Uterus (tissue), 3 donors: ENCODE measurements at regions not wholly inside any gene's neighbourhood (a gene's known extent, or its start where the extent isn't known, plus 50 kb on each side); places are given as distances from the start of the nearest gene placed in this dataset.

Experiments
- DNase-seq, 2 donors: peaks; one replicate each; pipeline ENCODE4 v3.0.0-alpha.2; 2019 to 2020
- H3K27ac ChIP-seq, 2 donors: fragments of 200-600 bp; sonication (generic); 1 replicate in 1 of 2; 2 replicates in 1 of 2; pipeline ENCODE4 v1.5.1; 2016 to 2018
- H3K27me3 ChIP-seq, 2 donors: fragments of 200-600 bp; sonication (generic); one replicate each; pipeline ENCODE4 v1.5.1; 2018 to 2019; ENCODE audit warnings: control low read depth in 1 of 2
- H3K36me3 ChIP-seq, 2 donors: fragments of 200-600 bp; sonication (generic); one replicate each; pipeline ENCODE4 v1.5.1; 2019; ENCODE audit warnings: control low read depth in 1 of 2
- H3K4me1 ChIP-seq, 2 donors: fragments of 200-600 bp; sonication (generic); one replicate each; pipeline ENCODE4 v1.5.1; 2018 to 2019; ENCODE audit warnings: control low read depth in 1 of 2
- H3K4me3 ChIP-seq, 2 donors: fragments of 200-600 bp; sonication (generic); 1 replicate in 1 of 2; 2 replicates in 1 of 2; pipeline ENCODE4 v1.5.1; 2018 to 2019; ENCODE audit warnings: mild to moderate bottlenecking in 1 of 2
- H3K9me3 ChIP-seq, 2 donors: fragments of 200-600 bp; sonication (generic); one replicate each; pipeline ENCODE4 v1.5.1; 2019; ENCODE audit warnings: control low read depth in 1 of 2
- POLR2A ChIP-seq, 2 donors: fragments of 450-650 bp; IDR thresholded peaks; one replicate each; pipeline ENCODE4 v1.6.1; 2016; ENCODE audit warnings: antibody characterized with exemption in 2 of 2, mild to moderate bottlenecking in 1 of 2, moderate library complexity in 1 of 2
- intact Hi-C: fragments of 100-400 bp; cut with DNase I; formaldehyde crosslinking; loops from one replicate; pipeline ENCODE4 v1.15.1; 2023; ENCODE audit warnings: low total_unique reads
- TF ChIP-seq, protein P1 (sequence below), 4 experiments: fragments of 200-600 bp in 2 of 4; fragments of 450-650 bp in 2 of 4; sonication (generic) in 2 of 4; IDR thresholded peaks; one replicate each; pipeline ENCODE4 v1.5.1; 2016 to 2019; ENCODE audit warnings: antibody characterized with exemption in 4 of 4, mild to moderate bottlenecking in 2 of 4, moderate library complexity in 1 of 4
- donor health status: DM: yes; HTN: yes; CAD: no.

DNA sequence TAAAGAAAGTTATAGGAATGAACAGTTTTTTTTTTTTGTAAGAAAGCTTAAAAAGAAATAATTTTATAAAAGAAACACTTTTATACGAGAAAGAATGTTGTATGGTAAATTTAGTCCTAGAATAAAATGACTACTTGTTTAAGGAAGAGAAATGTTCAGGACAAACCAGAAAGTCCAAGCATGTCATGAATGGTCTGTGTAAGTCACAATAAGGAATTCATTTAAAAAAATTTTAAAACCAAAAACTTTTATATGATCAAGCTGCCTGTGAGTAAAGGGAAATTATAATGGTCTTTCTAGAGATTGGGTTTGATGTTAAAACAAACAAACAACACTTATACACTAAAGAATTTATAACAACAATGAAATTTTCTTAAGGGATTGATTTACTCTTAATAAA, 858.9 kb upstream of the PCDH7 start:
- no peaks in the 10 kb centered on the region for H3K4me1 ChIP-seq
- H3K36me3 ChIP-seq: no peaks in the 10 kb centered on the region
- H3K27ac ChIP-seq: no peak overlapping the region
- DNase-seq: no peak
- no peaks in the 10 kb centered on the region for H3K9me3 ChIP-seq
- TF ChIP-seq POLR2A (IDR thresholded peaks at IDR 0.05): no peak
- TF ChIP-seq, protein P1, sequence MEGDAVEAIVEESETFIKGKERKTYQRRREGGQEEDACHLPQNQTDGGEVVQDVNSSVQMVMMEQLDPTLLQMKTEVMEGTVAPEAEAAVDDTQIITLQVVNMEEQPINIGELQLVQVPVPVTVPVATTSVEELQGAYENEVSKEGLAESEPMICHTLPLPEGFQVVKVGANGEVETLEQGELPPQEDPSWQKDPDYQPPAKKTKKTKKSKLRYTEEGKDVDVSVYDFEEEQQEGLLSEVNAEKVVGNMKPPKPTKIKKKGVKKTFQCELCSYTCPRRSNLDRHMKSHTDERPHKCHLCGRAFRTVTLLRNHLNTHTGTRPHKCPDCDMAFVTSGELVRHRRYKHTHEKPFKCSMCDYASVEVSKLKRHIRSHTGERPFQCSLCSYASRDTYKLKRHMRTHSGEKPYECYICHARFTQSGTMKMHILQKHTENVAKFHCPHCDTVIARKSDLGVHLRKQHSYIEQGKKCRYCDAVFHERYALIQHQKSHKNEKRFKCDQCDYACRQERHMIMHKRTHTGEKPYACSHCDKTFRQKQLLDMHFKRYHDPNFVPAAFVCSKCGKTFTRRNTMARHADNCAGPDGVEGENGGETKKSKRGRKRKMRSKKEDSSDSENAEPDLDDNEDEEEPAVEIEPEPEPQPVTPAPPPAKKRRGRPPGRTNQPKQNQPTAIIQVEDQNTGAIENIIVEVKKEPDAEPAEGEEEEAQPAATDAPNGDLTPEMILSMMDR (IDR thresholded peaks at IDR 0.05): no peak
- H3K4me3 ChIP-seq: no peak overlapping the region
- no peaks in the 10 kb centered on the region for H3K27me3 ChIP-seq
- intact Hi-C loops: no loop called here

DNA sequence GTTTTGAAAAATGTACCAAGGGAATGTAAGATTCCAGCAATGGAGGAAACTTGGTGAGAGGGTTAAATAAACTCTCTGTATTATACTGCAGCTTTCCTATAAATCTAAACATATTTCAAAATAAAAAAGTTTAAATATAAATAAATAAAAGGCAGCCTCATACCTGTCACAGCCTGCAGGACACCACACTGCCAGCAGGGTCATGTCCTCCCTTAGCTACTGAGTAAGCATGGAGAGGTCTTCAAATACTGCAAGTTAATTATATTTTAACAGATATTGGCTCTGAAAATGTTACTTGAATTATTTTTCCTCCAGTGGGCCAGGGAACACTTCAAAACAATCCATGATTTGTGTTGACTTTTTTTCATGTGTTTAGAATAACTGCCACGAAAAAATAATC, 852.8 kb upstream of the PCDH7 start:
- H3K27me3 ChIP-seq: no peaks in the 10 kb centered on the region
- no peak for TF ChIP-seq POLR2A (IDR thresholded peaks at IDR 0.05)
- TF ChIP-seq, protein P1 (IDR thresholded peaks at IDR 0.05): no peak

DNA sequence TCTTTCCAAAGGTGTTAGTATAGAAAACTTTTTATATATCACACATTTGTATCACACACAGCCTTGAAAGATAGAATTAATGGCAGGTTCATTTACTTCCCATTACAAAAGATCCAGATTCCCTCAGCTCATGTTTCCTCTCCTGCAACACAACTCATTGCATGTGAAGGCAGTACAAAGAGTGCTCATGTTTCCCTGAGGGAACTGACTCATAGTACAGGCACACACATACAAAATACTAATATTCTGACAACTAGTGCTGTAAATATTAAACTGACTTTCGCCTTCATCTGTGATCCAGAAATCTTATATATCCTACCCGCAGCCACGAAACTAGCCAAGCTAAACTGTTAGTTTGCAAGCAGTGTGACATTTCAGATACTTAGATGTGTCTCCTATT, 819.8 kb upstream of the PCDH7 start:
- DNase-seq: no peak
- intact Hi-C loops: no loop called here
- no peaks in the 10 kb centered on the region for H3K4me1 ChIP-seq

More for the DNA sequence above, 852.8 kb upstream of the PCDH7 start:
- DNase-seq: no peak
- Histone ChIP-seq H3K27ac (no peak overlapping the region), H3K36me3 (no peaks in the 10 kb centered on the region), H3K9me3 (no peaks in the 10 kb centered on the region), H3K4me1 (no peaks in the 10 kb centered on the region), H3K4me3 (no peak overlapping the region)
- intact Hi-C loops: no loop called here

DNA sequence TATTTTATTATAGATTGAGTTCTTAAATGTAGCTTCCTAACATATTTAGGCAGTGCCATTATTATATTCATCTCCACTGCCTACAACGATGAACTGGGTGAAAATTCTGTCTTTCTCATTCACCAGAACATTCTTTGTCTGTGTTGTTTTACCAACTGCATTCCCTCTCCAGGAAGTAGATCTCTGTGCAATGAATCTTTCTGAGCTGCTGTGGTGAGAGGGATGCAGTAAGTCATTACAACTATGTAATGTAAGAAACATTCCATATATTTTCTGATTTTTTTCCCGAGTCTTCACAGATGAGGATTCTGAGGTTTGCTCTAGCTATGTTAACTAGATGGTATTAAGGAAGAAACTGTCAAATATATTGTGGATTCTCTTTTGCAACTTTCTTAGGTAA, 811.9 kb upstream of the PCDH7 start:
- H3K9me3 ChIP-seq: no peaks in the 10 kb centered on the region
- H3K36me3 ChIP-seq: no peaks in the 10 kb centered on the region
- H3K4me3 ChIP-seq: no peak overlapping the region
- H3K27me3 ChIP-seq: no peaks in the 10 kb centered on the region
- TF ChIP-seq, protein P1 (IDR thresholded peaks at IDR 0.05): no peak
- no peak for TF ChIP-seq POLR2A (IDR thresholded peaks at IDR 0.05)
- no peak overlapping the region for H3K27ac ChIP-seq
- intact Hi-C loops: no loop called here
- H3K4me1 ChIP-seq: no peaks in the 10 kb centered on the region
- DNase-seq: no peak

More for the DNA sequence above, 819.8 kb upstream of the PCDH7 start:
- Histone ChIP-seq H3K4me3 (no peak overlapping the region), H3K27ac (no peak overlapping the region), H3K9me3 (no peaks in the 10 kb centered on the region), H3K36me3 (no peaks in the 10 kb centered on the region), H3K27me3 (no peaks in the 10 kb centered on the region)
- TF ChIP-seq, protein P1 (IDR thresholded peaks at IDR 0.05): no peak
- TF ChIP-seq POLR2A (IDR thresholded peaks at IDR 0.05): no peak

DNA sequence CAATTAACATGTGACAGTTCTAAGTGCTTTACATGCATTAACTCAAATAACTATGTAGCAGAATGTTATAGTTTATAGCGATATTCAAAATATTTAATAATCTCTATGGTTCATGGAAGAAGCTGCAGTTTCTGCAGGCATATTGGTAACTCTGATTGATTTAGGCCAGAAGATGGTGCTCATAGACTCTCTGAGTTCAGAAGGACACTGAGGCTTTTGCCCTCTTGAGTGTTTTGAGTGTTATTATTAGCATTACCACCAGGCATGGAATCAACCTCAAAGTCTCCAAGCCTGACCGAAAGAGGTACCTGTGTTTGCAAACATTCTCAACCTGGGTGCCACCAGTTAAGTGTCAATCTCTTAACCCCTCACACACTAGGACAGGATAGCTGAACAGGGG, 792.3 kb upstream of the PCDH7 start:
- H3K27me3 ChIP-seq: no peaks in the 10 kb centered on the region
- TF ChIP-seq, protein P1 (IDR thresholded peaks at IDR 0.05): no peak
- TF ChIP-seq POLR2A (IDR thresholded peaks at IDR 0.05): no peak

More for the DNA sequence above, 792.3 kb upstream of the PCDH7 start:
- Histone ChIP-seq H3K4me1 (no peaks in the 10 kb centered on the region), H3K4me3 (no peak overlapping the region), H3K36me3 (no peaks in the 10 kb centered on the region), H3K27ac (no peak overlapping the region), H3K9me3 (no peaks in the 10 kb centered on the region)
- DNase-seq: no peak
- intact Hi-C loops: no loop called here
